Fibroblast of peridontal ligament (primary cell): ENCODE measurements at regions not wholly inside any gene's neighbourhood (a gene's known extent, or its start where the extent isn't known, plus 50 kb on each side); places are given as distances from the start of the nearest gene placed in this dataset.

ENCODE experiments used
- DNase-seq: peaks from one replicate; pipeline ENCODE4 v3.0.0-alpha.2; 2010; ENCODE audit errors: extremely low read depth

DNA sequence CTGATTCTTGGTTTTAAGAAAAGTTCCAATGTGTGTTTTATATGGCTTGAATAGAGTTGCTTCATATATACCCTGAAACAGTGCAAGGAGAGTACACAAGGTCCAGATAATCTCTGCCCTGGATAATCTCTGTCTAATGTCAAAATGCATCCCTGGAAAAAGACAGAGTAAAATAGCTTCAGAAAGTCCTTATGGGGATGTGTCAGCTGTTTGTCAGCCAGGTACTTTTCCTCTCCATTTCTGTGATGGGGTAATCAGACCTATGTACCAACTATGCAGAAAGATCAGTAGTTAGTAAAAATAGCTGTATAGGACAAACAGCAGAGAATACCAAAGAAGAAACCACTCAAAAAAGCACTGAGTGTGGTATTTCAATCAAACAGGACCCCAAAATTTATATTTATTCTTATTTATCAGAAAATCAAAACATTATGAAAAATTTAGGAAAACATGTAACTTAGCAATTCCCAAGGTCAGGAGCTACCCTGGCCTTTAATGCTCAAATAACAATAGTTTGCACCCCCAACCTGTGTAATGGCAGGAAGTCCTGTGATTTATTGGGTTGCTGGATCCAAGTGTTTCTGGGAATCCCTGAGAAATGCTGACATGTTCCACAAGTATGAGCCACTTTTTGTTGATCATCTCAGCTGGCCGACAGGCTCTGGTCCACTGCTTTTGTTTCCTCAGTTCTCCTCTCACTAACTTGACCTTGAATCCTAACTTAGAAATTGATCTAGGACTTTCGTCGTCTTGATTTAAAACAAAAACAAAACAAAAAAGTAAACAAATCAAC lies 69.6 kb downstream of the MDH1 start:
- DNase-seq, result no peak

DNA sequence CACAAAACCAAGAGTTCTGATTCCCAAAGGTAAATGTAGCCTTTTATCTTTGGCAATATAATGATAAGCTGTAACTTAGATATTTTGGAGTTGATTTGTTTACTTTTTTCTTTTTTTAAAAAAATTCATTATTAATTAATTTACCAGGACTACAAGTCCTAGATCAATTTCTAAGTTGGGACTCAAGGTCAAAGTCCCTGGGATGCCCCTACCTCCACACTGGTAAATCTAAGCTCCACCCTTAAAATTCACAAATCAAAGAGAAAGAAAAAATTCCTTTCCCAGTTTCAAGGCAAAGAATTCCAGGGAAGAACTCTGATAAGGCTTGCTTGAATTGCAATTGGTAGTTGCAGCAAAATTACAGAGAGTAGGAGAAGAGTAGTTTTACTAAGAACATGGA lies 71.3 kb downstream of the MDH1 start:
- no peak for DNase-seq

DNA sequence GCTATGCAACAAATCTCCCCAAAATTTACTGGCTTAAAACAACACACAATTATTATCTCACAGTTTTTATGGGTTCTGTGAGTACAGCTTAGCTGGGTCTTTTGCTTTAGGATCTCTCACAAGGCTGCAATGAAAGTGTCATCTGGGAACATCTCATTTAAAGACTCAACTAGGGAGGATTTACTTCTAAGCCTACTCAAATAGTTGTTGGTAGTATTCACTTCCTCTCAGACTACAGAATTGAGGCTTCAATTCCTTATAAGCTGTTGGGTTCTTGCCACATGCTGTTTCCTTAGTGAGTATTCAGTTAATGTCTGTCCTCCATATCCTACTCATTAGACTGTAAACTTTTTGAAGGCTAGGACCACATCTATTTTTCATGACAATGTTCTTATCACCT lies 72.3 kb downstream of the MDH1 start:
- DNase-seq, result peak; percentile 64

DNA sequence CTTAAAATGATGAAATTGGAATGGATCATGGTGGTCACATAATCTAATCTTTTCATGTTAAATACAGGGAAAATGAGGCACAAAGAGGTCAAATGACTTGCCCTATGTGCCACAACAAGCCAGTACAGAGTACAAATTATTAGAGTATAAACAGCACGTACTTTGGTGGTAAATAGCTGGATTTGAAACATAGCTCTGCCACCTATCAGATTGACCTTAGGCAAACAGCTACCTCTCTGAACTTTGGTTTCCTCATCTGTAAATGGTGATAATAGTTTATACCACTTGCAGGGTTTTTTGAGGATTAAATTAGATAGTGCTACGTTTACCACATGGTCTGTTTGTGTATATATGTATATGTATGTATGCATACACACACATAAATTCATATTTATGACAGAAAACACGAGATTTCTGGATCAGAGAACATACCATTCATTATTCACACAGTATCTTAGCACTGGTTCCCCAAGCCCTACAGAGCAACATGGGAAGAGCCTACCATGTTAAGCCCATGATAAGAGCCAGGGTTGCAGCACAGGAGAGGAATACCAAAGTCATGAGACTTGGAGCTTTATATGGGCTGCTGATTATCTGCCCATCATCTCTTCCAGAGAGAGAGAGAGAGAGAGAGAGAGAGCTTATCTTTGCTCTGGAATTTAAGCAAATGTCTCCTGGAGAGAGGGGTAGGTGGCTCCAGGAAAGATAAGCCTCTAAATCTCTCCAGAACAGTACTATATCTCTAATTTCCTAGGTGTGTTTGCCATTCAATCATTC lies 73.5 kb downstream of the MDH1 start:
- DNase-seq, result no peak

DNA sequence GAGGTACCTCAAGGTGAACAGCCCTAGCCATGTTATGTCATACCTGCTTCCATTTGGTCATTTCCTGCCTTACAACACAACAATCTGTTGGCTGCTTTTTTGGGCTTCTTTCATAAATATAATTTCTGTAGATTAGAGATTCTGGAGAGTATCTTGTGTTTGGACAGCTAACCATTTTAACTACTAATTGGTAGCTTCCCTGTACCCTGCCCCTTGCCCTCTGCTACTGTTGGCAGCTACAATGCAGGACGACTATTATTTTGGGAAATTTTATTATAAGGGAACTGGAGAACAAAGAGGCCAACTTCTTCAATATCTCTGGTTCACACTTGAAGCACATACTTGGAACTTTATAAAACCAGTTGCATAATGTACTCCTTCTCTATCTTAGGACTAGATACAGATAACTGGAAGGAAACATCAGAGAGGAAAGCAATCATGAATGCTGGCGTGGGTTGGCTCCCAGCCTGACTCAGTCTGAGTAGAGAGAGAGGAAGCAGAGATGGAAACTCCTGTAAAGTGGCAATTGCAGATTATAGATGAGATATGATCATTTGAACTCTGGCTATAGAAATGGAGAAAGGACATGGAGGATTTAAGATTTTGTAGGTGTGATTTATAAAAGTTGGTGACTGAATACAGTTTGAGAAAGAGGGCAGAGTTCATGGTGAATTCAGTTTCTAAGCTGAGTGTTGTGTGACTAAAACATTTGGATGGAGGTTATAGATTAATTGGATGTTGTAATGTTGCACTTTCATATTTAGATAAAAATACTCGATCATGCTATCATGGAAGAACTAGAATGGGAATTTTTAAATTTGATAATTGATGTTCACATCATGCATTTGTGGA lies 74.5 kb downstream of the MDH1 start:
- no peak for DNase-seq

DNA sequence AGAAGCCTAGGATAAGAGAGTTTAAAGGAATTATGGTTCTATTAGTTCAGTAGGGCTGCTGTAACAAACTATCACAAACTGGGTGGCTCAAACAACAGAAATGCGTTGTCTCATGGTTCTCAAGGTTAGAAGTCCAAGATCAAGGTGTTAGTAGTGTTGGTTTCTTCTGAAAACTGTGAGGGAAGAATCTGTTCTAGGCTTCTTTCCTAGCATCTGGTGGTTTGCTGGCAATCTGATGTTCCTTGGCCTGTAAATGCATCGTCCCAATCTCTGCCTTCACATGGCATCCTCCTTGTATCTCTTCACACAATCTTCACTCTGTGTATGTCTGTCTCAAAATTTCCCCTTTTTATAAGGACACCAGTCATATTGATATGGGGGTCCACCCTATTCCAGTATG lies 76.3 kb downstream of the MDH1 start:
- peak; percentile 38 for DNase-seq

DNA sequence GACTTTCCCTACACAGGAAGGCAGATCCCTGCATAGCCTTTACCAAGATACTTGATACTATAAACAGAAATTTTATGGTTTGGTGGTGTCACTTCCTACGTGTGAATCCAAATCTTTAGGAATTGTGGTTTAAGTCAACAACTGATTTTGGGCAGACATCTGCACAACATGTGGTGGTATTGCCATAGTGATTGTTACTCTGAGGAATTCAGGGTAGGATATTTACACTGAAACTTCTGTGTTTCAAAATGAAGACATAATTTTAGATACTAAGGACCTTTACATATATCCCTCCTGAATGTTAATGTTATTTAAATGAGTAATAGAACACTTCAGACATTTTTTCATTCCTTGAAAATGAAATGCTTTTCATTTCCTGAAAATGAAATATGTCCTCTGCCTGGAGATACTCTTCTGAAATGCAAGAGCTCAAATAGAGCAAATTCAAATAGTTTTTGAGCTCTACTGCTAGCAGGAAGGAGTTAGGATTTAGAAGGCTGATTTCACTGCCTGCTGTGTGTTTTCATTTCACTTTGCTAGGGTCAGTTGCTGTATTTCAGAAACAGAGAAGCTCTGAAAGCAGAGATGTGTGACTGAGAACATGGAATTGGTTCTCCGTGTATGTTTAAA lies 77.2 kb downstream of the MDH1 start:
- DNase-seq, result peak; percentile 95

DNA sequence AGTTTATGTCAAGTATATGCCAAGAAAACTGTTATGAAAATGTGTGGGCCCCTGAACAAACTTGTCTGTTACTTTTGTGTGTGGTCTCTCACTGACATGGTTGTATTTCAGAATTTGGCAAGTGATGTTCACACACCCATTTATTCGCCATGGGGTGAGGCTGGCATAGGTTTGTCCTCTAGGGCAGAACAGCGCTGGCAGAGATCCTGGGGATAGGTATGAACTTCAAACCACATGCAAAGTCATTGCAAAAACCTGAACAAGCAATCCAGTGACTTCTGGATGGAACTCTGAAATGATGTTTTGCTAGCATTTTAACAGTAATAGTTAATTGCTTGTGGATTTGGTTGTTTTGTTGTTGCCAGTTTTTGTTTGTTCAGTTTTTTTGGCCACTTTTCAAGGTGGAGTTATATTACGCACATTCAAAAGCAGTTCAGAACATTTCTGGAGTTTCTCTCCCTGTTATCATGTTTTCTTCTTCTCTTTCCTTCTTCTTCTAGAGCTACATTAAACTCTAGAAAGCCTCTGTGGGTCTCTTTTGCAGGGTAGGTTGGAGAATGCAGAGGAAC lies 78.5 kb downstream of the MDH1 start:
- DNase-seq, result peak; percentile 27

DNA sequence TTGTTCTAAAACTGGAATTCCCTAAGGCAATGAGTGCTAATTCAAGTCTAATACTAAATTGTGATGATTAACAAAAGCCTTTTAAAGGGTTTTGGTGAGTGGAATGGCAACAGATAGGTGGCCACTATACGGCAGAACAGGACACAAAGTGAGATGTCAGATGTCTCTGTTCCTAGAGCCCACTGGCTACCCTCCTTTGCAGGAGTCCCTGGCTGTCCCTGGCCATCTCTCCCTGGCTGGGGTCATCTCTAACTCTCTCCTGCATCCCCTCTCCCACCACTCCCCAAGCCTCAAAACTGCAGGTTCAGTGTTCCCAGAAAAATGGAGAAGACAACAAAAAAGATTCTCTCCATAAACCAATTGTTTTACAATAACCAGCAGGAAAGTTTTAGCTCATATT lies 79.2 kb downstream of the MDH1 start:
- no peak for DNase-seq

DNA sequence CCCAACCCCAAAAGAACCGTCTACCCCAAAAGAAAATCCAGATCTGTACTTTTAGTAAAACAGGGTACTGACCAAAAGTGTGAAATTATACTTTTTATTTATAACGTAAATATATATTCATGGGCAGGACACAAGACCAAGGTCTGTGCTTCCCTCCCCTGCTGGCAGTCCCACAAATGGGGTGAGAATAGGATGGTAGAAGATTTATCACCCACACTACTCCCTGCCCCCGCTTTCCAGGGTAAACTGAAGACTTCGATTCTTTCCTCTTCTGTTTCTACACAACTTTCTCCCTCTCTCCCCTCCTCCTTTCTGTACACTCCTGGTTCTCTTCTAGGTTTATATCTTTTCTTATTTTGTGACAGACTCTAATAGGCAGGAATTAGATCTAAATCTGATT lies 79.7 kb downstream of the MDH1 start:
- no peak for DNase-seq

DNA sequence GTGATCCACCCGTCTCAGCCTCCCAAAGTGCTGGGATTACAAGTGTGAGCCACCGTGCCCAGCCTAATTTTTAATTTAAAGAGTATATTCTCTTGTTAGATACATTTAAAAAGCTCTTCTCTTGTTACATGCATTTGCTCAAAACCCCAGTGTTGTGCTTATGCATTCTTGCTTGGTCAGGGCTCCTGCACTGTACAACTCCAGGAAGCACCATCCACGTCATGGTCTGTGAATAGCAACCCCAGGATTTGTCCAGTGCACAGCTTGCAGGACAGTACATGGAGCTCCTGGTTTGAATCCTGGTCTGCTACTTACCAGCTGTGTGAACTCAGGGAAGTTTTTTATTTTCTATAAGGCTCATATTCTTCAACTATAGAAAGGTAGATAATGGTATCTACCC lies 80.8 kb downstream of the MDH1 start:
- DNase-seq, result peak; percentile 18

DNA sequence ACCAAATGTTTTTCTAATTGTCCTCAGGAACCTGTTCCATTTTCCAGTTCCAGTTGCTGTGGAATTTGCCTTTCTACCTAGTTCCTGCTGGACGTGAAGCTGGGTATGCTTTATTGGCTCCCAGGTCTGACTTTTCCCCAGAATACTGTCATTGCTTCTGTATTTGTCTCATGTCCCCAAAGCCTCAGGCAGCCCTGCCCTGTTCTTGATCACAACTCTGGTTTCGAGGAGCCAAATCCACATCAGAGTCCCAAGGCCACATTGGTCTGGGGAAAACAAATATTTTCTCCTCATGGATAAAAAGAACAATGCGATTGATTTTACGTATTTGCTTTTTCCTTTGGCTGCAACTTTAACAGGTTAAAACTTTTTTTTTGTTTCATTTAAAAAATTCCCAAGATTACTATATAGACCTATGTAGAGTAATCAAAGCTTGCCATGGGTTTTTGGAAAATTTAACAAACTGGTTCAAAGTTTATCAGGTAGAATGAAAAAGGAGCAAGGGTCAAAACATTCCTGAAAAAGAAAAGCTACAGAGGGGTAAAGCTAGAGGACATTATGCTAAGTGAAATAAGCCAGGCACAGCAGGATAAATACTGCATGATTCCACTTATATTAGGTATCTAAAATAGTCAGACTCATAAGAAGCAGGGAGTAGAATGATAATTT lies 85.2 kb downstream of the MDH1 start:
- DNase-seq, result no peak

DNA sequence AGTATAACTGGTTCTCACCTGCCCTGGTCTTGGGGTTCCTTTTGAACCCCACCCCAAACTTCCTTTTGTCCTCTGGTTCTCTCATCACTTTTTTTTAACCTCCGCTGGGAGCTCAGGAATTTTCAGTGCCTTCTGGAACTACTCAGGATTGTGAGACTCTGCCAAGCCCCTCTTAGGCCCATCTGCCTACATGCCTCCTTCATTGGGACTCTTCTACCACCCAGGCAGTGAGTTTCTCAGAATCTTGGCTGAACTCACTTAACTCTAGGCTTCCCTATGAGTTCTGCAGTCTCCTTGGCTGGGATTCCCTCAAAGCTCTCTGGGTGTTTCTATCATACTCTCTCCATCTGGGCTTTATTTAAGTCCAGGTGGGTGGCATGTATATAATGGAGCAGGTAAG lies 86.3 kb downstream of the MDH1 start:
- DNase-seq, result no peak

DNA sequence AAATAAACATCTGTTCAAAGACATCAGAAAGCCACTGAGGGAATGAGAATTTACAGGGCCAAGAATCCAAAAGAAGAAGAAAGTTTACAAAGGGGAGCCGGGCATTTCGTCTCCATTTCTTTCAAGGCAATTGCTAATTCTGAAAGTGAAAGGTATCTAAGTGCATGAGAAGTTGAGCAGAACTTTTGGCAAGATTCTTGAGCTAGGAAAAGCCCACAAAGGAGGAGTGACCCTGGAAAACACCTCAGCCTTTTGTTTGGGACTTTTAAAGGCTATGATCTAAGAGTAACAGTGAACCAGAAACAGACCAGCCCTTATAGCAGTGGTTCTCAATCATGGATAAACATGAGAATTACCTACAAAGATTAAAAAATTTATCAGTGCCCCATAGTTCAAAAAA lies 87.4 kb downstream of the MDH1 start:
- DNase-seq, result peak; percentile 36

DNA sequence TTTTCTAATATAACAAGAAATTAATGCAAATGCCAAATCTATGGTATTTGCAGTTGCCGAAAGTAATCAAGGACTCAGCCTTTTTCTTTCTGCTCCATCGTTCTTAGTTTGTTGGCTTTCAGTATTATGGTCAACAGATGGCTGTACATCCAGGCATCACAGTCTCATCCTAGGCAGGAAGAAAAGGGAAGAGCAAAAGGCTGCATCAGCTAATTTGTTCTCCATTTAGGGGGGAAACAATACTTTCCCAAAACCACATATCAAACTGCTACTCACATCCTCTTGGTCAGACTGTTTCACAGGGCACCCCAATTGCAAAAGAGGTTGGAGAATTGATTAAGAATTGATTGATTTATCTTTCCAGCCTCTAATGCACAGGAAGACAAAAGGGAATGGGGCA lies 89.3 kb downstream of the MDH1 start:
- no peak for DNase-seq

DNA sequence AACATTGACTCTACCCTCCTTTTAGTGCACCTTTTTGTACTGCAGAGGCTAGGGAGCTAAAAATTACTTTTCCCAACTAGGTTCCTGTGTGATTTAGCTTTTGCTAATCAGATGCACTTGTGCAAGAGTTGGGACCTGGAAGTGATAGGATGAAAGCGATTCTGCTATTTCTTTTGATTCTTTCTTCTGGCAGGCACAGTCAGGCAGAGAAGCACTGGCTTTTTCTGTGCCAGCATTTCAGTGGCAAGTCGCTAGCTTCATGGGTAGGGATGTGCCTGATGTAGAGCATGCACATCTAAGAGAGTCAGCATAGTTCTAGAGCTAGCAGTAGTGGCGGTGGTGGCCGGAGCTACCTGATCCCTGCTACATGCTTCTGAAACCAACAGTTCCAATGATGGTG lies 89.8 kb downstream of the MDH1 start:
- no peak for DNase-seq

DNA sequence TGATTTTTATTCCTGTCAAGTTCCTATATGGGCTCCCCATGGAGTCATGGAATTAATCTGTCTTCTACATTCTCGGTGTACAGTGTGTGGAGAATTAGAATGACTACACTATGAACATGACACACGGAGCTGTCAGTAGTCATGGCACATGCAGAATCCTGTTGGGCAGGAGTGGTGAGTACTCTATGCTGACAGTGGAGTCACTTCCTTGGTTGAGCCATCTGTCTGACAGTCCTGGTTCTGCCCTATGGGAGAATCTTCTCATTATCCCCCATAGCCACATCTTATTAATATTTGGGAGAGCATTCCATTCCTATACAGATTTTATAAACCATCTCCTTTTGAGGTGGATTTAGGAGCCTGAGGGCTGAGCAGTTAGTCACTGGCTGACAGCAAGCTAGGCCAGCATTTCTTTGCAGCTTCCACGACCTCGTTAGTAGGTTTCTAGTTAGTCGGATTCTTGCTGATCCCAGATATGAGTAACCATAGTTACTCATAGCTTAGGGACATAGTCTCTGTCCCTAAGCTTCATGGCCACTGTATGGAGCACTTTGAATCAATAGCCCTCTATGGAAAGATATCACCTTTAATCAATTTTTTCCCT lies 90.6 kb downstream of the MDH1 start:
- peak; percentile 14 for DNase-seq

DNA sequence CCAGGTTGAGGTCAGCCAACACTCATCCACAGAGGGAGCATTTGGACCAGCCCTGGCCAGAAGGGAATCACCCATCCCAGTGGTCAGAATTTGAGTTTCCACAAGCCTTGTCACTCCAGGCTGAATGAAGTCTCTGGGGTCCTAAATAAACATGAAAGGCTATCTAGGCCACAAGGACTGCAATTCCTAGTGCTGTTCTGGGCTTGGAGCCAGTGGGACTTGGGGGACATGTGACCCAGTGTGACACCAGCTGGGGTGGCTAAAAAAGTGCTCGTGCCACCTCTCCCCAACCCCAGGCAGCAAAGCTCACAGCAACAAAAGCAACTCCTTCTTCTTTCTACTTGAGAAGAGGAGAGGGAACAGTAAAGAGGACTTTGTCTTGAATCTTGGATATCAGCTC lies 91.7 kb downstream of the MDH1 start:
- DNase-seq, result no peak

DNA sequence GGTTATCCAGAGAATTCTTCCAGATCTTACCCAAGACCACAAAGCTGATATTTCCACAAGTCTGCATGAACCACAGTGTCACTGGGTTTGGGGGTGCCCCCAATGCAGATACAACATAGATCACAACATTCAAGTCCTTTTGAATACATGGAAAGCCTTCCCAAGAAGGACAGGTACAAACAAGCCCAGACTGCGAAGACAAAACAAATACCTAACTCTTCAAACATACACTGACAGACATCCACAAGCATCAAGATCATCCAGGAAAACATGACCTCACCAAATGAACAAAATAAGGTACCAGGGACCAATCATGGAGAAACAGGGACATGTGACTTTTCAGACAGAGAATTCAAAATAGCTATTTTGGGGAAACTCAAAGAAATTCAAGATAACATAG lies 93.1 kb downstream of the MDH1 start:
- no peak for DNase-seq

DNA sequence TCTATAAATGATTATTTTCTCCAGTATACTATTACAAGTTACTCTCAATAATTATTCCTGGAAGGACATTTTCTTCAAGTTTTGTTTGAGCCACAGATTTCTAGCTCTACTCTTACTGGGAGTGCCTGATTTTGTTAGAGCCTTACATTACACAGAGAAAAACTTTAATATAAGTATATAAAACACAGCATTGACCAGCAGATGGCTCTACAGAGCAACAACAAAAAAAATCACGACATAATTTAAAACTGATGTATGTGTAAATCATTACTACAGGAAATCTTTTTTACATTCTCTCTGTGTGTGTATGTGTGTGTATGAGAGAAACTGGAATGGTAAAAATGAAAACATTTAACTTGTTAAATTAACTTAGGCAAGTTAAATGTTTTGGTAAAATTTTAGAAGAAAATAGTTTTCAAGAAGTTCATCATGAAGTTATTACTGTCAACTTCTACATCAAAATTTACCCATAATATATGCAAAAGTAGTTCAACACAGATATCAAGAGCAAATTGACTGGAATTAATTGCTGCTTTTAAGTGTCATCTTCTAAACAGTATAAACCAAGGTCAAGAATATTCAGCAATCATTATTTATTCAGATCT lies 103.3 kb downstream of the MDH1 start:
- DNase-seq, result peak; percentile 89
